Panc1 (cell line): ENCODE measurements at regions not wholly inside any gene's neighbourhood (a gene's known extent, or its start where the extent isn't known, plus 50 kb on each side); places are given as distances from the start of the nearest gene placed in this dataset.

Source experiments
- ATAC-seq: fragments of 200-7000 bp; cut with Tn5 transposase; 2 replicates; pipeline ENCODE4 v1.9.1; 2020; ENCODE audit warnings: mild to moderate bottlenecking, moderate library complexity
- BruUV-seq: library from RNA; stranded (reverse); fragments of 400-500 nt; replicated peaks from 2 replicates; lab custom pipeline; 2021; lab: Mats Ljungman, UMichigan
- CTCF ChIA-PET: fragments of 300-600 bp; sonication (Branson Sonifier 250); formaldehyde crosslinking; loops from one replicate; lab custom pipeline; 2022; ENCODE audit warnings: antibody characterized with exemption; lab: Charles Lee
- POLR2A ChIA-PET: fragments of 300-600 bp; sonication (Branson Sonifier 250); formaldehyde crosslinking; loops from one replicate; lab custom pipeline; 2022; ENCODE audit warnings: antibody characterized with exemption; lab: Charles Lee
- DNase-seq: peaks from one replicate; pipeline ENCODE4 v3.0.0-alpha.2; 2010; ENCODE audit warnings: low read depth, low spot score
- H3K27ac ChIP-seq: 2 replicates; pipeline ENCODE4 v1.5.1; 2011; ENCODE audit warnings: mild to moderate bottlenecking, low read length, inconsistent platforms
- H3K27me3 ChIP-seq: fragments of 200-500 bp; sonication (Bioruptor generic); 2 replicates; pipeline ENCODE4 v1.6.0; 2014; ENCODE audit warnings: low read length, inconsistent platforms; ENCODE audit not compliant: control insufficient read depth, insufficient read depth
- H3K36me3 ChIP-seq: fragments of 200-500 bp; sonication (Bioruptor generic); 2 replicates; pipeline ENCODE4 v1.5.1; 2014; ENCODE audit warnings: inconsistent platforms, mild to moderate bottlenecking, low read length, moderate library complexity; ENCODE audit not compliant: control insufficient read depth, insufficient read depth
- H3K4me1 ChIP-seq: 2 replicates; pipeline ENCODE4 v1.5.1; 2011; ENCODE audit warnings: inconsistent platforms, mild to moderate bottlenecking, low read length, moderate library complexity; ENCODE audit not compliant: control insufficient read depth, insufficient read depth
- H3K4me3 ChIP-seq, 2 experiments: 2 replicates each; pipeline ENCODE4 v1.5.1; 2011 to 2012; ENCODE audit warnings: low read depth in 2 of 2, low read length in 2 of 2, mild to moderate bottlenecking in 2 of 2, inconsistent platforms in 1 of 2, moderate library complexity in 1 of 2
- H3K9me3 ChIP-seq: fragments of 200-500 bp; sonication (Bioruptor generic); 2 replicates; pipeline ENCODE4 v1.5.1; 2014; ENCODE audit warnings: low read depth, mild to moderate bottlenecking, inconsistent platforms, low read length, moderate library complexity; ENCODE audit not compliant: control insufficient read depth, insufficient read depth
- CTCF ChIP-seq: fragments of 450-650 bp; IDR thresholded peaks from 2 replicates; pipeline ENCODE4 v1.5.1; 2017; ENCODE audit warnings: mild to moderate bottlenecking
- POLR2AphosphoS5 ChIP-seq: IDR thresholded peaks from 2 replicates; pipeline ENCODE4 v1.6.1; 2012; ENCODE audit warnings: mild to moderate bottlenecking, low read depth, low read length, moderate library complexity
- SIN3A ChIP-seq: IDR thresholded peaks from 2 replicates; pipeline ENCODE4 v1.6.1; 2012; ENCODE audit warnings: low read depth, mild to moderate bottlenecking, low read length, moderate library complexity, borderline replicate concordance; ENCODE audit not compliant: insufficient read depth
- TCF7L2 ChIP-seq: IDR thresholded peaks from 2 replicates; pipeline ENCODE4 v1.6.1; 2011; ENCODE audit warnings: mild to moderate bottlenecking, low read depth, low read length, inconsistent platforms
- in situ Hi-C: cut with HindIII; loops from 2 replicates; pipeline ENCODE4 v1.10.0; 2016; ENCODE audit warnings: low sequenced_read_pairs, low pct_unique_long_range_greater_than_20kb
- intact Hi-C: fragments of 100-400 bp; cut with micrococcal nuclease; formaldehyde crosslinking; loops from one replicate; pipeline ENCODE4 v1.10.0; 2022; ENCODE audit not compliant: unreplicated experiment
- TF ChIP-seq, protein P1 (sequence below), 2 experiments: IDR thresholded peaks; 2 replicates each; pipeline ENCODE4 v1.6.1; 2011 to 2012; ENCODE audit warnings: low read depth in 2 of 2, control low read depth in 1 of 2, low read length in 1 of 2, mild to moderate bottlenecking in 1 of 2, moderate library complexity in 1 of 2; ENCODE audit not compliant: insufficient read depth in 1 of 2

DNA sequence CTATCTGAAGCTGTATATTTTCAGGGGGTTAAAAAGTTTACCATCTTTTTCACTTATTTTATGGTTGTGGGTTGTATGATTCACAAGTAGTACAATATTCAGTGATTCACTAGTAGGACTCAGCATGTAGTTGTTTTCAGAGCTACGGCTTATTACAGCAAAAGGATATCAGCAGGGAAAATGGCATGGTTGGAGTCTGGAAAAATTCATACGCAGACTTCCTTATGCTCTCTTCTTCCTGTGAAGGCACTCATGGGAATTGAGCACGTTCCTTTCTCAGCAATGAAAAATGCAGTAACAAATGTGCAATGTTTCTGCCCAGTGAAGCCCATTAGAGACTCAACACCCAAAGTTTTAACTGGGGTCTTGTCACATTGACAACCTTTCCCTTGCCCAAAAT, 250.5 kb downstream of the KCNN2 start:
- DNase-seq (no peak), ATAC-seq (no peak)
- H3K36me3 ChIP-seq = no peaks in the 10 kb centered on the region
- no peaks in the 10 kb centered on the region for H3K9me3 ChIP-seq
- intact Hi-C loops = no loop called here
- H3K4me1 ChIP-seq = no peaks in the 10 kb centered on the region
- no peak overlapping the region for H3K4me3 ChIP-seq
- ChIA-PET CTCF (no interaction called here), POLR2A (no interaction called here)
- TF ChIP-seq POLR2AphosphoS5 (no peak), TCF7L2 (no peak), CTCF (no peak), SIN3A (no peak)
- TF ChIP-seq, protein P1, sequence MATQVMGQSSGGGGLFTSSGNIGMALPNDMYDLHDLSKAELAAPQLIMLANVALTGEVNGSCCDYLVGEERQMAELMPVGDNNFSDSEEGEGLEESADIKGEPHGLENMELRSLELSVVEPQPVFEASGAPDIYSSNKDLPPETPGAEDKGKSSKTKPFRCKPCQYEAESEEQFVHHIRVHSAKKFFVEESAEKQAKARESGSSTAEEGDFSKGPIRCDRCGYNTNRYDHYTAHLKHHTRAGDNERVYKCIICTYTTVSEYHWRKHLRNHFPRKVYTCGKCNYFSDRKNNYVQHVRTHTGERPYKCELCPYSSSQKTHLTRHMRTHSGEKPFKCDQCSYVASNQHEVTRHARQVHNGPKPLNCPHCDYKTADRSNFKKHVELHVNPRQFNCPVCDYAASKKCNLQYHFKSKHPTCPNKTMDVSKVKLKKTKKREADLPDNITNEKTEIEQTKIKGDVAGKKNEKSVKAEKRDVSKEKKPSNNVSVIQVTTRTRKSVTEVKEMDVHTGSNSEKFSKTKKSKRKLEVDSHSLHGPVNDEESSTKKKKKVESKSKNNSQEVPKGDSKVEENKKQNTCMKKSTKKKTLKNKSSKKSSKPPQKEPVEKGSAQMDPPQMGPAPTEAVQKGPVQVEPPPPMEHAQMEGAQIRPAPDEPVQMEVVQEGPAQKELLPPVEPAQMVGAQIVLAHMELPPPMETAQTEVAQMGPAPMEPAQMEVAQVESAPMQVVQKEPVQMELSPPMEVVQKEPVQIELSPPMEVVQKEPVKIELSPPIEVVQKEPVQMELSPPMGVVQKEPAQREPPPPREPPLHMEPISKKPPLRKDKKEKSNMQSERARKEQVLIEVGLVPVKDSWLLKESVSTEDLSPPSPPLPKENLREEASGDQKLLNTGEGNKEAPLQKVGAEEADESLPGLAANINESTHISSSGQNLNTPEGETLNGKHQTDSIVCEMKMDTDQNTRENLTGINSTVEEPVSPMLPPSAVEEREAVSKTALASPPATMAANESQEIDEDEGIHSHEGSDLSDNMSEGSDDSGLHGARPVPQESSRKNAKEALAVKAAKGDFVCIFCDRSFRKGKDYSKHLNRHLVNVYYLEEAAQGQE (IDR thresholded peaks at IDR 0.05; ENCODE audit: insufficient read depth in 1 of 2, low read depth in 2 of 2, low read length in 1 of 2) = no peak
- in situ Hi-C loops = no loop called here
- no peak overlapping the region for H3K27ac ChIP-seq
- H3K27me3 ChIP-seq = no peaks in the 10 kb centered on the region
- BruUV-seq = no TSS peak

- in situ Hi-C loops = no loop called here
These were observed 219.3 kb downstream of the KCNN2 start for GRCh38 chr5:114581136-114581535.

More at GRCh38 chr5:114581136-114581535, 219.3 kb downstream of the KCNN2 start:
- Histone ChIP-seq H3K27ac (no peak overlapping the region), H3K27me3 (no peaks in the 10 kb centered on the region), H3K4me1 (no peaks in the 10 kb centered on the region), H3K36me3 (no peaks in the 10 kb centered on the region), H3K9me3 (no peaks in the 10 kb centered on the region), H3K4me3 (no peak overlapping the region)
- DNase-seq = no peak
- TF ChIP-seq SIN3A (no peak), CTCF (no peak), POLR2AphosphoS5 (no peak), TCF7L2 (no peak)
- TF ChIP-seq, protein P1 (IDR thresholded peaks at IDR 0.05; ENCODE audit: insufficient read depth in 1 of 2, low read depth in 2 of 2, low read length in 1 of 2) = no peak
- BruUV-seq = no TSS peak
- ChIA-PET CTCF (no interaction called here), POLR2A (no interaction called here)
- intact Hi-C loops = no loop called here
- ATAC-seq = no peak
